DMS114 treated with DMSO at 0.1 percent for 48 hours (cell line): ENCODE measurements at regions not wholly inside any gene's neighbourhood (a gene's known extent, or its start where the extent isn't known, plus 50 kb on each side); places are given as distances from the start of the nearest gene placed in this dataset.

Source experiments
- DNase-seq: peaks from one replicate; lab custom pipeline; 2025; ENCODE audit not compliant: unreplicated experiment; lab: John Stamatoyannopoulos, UW

DNA sequence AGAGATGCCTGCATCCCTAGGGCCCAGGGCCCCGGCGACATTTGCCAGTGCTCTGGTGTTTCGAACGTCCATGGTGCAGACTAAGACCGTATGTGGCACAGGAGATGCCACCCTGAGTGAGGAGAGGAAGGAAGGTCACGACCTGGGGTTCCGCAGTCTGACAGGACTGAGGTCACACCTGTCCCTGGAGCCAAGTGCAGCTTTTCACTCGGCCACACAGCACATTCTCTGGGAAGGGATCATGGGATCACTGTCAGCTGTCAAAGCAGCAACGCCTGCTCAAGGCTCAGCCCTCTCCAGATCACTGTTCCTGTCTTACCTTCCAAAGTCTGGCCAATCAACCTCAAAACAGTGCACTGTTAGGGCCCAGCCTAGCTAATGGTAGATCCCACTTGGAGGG lies 243.6 kb downstream of the SIPA1L2 start:
- no peak for DNase-seq

DNA sequence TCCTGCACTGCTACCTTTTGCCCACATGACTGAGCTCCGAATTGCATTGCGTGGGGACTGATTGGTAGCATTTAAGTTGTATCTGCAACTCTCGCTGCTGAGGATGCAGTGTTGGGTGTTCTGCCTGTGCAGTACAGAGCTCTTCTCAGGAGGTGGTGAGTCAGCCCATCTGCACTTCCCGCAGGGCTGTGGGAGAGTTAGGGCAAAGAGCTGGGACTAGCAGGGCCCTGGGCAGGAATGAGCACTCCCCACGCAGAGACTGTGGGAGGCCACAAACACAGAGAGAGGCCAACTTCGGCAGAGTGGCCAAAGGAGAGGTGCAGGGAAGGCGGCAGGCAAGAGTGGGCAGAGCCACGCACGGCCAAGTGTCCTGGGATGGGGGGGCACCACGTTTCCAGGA lies 244.7 kb downstream of the SIPA1L2 start:
- no peak for DNase-seq

DNA sequence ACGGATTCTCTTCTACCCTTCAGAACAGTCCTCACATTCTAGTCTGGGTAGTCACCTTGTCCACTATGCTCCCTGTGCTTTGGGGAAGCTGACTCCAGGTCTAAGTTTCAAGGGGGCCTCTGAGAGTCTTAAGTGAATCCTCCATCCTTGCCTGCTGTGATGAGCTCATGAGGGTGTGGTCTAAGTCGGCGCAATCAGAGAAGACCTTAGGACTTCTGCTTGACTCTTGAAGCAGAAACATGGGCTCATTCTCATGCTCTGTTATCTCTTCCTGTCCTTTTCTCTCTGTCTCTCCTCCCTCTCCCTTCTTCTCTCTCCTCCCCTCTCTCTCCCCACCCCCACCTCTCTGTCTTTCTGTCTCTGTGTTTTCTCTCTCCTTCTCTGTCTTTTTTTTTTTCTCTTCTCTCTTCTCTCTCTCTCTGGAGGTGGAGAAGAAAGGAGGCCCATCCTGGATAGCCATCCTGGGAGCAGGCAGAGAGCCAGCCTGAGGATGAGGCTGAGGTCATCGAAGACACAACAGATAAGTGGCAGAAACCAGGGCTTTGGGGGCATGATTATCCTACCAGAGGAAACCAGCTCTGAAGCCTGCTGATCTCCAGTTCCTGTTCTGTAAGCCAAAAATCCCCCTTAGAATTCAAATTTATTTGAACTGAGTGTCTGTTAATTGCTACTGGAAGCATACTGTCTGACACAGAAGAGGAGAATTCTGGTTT lies 245.6 kb downstream of the SIPA1L2 start:
- DNase-seq: no peak

- DNase-seq: no peak
Measured at GRCh38 chr1:232383455-232384123, 246.3 kb downstream of the SIPA1L2 start.

- no peak for DNase-seq
Measured at GRCh38 chr1:232382671-232383070, 247.3 kb downstream of the SIPA1L2 start.

DNA sequence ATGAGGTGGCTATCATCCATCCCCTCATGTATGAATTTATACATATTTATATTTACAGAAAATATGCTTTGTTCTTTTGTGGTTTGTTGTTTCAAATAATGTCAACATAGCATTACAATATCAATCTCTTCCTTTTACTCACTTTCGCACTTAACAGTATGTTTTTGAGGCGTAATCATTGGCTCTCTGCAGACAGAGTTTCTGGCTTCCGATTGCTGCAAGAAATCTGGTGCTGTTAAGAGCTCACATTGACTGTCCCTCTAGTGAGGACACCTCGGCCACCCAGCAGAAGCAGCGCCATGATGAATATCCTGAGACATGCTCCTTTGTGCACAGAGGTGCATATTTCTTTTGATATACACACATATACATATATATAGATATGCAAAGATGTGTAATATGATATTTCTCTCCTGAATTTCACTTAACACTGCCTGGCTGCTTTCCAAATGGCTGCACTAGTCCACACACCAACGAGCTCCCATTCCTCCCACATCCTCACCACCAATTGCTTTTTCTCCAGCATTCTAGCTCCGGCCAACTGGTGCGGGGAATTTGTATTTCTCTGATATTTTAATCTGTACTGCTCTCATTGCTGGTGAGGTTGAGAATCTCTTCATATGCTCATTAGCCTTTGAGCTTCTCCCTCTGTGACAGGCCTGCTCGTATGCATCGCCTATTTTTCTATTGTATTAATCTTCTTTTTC lies 248.4 kb downstream of the SIPA1L2 start:
- DNase-seq: no peak

GRCh38 chr1:232380596-232380995 lies 249.3 kb downstream of the SIPA1L2 start:
- no peak for DNase-seq

GRCh38 chr1:232380131-232380530 lies 249.8 kb downstream of the SIPA1L2 start:
- DNase-seq: no peak

GRCh38 chr1:232379063-232379434 lies 250.9 kb downstream of the SIPA1L2 start:
- no peak for DNase-seq

- DNase-seq: no peak
Measured at GRCh38 chr1:232378266-232379062, 251.5 kb downstream of the SIPA1L2 start.

- no peak for DNase-seq
Measured at GRCh38 chr1:232377494-232377770, 252.5 kb downstream of the SIPA1L2 start.

DNA sequence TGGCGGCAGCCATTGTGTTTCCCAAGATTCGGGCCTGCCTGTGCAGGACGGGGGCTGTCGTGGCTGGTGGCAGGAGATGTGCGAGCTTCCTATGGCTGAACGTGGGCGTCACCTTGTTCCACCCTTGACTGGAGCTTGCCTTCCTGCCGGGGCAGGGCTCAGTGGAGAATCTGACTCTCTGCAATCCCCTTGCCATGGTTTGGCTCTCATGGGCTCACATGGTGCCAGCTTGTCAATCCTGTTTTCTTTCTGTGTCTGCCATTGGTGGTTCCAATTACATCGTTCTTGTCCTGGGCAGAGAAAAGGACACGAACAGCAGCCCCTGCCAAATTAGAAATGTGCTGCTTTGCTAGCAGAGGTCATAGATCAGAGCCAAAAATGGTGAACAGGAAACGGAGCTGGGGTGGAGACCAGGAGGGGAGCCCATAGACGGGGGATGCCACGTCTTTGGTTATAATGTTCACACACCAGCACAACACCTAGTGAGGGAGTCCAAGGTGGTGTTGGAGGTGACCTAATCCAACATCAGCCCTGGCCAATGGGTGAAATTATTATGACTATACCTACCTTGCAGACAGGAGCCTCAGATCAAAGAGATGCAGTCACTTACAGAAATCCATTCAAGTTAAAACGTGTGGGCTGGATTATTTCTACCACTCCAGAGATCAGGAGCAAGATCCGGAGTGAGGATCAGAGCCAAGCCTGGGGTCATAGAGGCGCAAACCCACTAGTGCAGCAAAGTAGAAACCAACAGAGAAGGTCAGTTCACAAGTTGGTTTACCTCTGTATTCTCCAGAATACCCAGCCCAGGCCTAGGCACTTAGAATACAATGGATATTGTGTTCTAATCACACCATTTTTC lies 253.1 kb downstream of the SIPA1L2 start:
- DNase-seq: no peak

DNA sequence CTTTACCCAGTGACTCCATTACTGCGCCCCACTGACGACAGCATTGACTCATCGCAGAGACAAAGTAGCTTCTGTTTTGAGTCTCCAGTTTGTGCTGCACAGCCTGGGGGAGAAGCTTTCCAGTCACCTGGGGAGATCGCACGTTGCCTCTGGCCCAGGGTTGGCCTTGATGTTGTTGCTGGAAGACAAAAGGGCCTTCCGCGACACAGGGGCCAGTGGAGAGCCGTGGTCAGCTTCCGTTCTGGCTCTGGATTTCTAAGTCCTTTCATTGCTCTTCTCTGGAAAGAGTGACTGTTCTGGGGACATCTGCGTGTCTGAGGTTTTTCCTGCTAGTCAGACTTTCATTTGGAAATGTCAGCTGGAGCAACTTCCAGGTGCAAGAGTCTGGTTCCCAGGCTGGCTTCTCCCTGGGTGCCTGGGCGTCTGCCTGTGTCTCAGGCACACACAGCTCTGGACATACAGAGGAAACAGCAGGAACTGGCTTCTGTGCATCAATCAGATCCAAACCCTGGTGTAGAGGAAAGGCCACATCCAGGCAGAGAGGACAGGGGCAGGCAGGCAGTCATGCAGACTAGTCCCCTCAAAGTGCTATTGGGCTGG lies 257.0 kb downstream of the SIPA1L2 start:
- no peak for DNase-seq

GRCh38 chr1:232372431-232372830 lies 257.5 kb downstream of the SIPA1L2 start:
- no peak for DNase-seq

- no peak for DNase-seq
Measured at GRCh38 chr1:232369451-232370296, 260.3 kb downstream of the SIPA1L2 start.

DNA sequence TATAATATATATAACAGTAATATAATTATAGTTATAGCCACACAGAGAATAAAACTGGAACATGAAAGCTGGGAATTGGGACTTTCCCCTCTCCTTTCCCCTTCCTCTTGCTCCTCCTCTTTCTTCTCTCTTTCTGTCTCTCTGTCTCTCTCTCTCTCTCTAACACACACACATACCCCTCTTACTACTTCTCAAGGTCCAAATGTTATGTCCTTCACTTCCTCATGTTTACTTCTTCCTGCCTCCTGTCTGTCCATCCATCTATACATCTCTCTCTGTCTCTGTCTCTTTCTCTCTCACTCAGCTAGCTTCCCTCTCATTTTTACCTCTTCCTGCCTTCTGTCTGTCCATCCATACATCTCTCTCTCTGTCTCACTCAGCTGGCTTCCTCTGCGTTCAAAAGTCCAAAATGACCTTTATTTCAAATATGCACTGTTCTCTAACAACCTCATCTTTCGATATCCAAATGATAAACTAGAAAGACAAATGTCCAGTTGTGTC lies 261.1 kb downstream of the SIPA1L2 start:
- no peak for DNase-seq

- no peak for DNase-seq
Measured at GRCh38 chr1:232367293-232367692, 262.6 kb downstream of the SIPA1L2 start.

DNA sequence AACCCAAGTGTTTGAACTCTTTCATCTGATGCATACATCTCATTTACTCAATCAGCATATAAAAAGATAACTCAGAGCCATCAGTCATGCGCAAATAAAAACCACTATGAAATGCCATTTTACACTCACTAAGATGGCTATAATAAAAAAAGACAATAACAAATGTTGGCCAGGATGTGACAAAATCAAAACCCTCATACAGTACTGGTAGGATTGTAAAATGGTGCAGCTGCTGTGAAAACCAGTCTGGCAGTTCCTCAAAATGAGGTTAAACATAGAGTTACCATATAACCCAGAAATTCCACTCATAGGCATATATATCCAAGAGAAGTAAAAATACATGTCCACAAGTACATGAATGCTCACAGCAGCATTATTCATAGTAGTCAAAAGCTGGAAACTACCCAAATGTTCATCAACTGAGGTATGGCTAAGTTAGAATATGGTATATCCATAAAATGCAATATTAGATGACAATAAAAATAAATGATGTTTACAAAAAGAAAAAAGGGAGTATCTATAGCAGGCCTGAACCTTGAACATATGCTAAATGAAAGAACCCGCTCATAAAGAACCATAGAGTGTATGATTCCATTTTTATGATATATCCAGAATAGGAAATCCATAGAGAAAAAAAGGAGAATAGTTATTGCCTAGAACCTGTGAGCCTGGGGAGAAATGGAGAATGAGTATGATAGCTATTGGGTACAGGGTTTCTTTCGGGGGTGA lies 265.1 kb downstream of the SIPA1L2 start:
- DNase-seq: no peak

DNA sequence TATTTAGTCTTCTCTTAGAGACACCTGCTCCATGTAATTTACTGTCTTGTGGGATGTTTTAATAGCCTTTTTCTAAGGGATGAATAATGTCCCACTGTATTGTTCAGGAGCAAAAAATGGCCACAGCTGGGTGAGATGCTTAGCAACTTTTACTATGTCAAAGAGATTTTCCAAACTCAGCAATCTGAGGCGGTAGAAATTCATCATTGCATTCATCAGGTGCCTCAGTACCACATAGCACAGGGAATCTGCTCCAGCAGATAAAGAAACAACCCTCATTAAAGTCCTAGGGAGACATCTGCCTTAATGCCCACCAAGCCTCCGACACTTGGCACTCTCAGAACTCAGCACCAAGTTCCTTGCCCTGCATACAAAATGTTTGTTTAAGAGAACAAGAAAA lies 266.9 kb downstream of the SIPA1L2 start:
- DNase-seq: no peak
